ENCODE measurements at regions not wholly inside any gene's neighbourhood (a gene's known extent, or its start where the extent isn't known, plus 50 kb on each side); places are given as distances from the start of the nearest gene placed in this dataset.

DNA sequence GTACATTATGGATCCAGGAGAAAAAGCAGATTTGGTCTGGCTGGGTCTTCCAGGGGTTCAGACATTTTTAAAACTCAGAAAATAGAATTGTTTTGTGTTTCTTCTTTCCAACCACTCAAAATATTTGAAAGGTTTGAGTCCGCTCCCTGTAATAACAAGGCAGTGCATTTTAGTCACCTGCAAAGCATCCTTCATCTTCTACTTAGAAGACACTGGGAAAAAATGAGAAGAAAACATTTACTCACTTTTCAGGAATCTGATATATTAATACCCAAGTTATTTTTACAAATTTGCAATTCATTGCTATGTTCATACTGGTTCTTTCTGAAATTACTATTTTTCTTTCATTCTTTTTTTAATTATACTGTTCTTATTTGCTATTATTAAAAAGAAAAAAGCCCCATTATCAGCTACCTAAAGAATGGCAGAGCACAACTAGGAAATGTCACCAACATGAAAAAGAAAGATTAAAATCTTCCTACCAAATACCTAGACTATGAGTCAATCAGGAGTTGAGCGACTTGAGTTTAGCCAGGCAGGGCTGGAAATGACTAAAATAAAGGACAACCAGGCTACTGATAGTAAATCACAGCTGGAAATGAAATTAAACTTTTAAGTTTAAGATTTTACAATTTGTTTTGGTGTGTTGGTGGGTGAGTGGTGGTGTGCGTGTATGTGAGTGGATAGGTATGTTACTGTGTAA lies 280.3 kb upstream of the THBS1 start:
- ATAC-seq = no peak
- intact Hi-C loops (cut with DNase I) = no loop called here
- TF ChIP-seq CTCF (IDR thresholded peaks at IDR 0.05) = no peak
- H3K9me3 ChIP-seq = no peaks in the 10 kb centered on the region
- H3K4me3 ChIP-seq = no peak overlapping the region
- no peaks in the 10 kb centered on the region for H3K4me1 ChIP-seq
- H3K27ac ChIP-seq = no peak overlapping the region
- DNase-seq = no peak
- no peaks in the 10 kb centered on the region for H3K36me3 ChIP-seq
- no peaks in the 10 kb centered on the region for H3K27me3 ChIP-seq

DNA sequence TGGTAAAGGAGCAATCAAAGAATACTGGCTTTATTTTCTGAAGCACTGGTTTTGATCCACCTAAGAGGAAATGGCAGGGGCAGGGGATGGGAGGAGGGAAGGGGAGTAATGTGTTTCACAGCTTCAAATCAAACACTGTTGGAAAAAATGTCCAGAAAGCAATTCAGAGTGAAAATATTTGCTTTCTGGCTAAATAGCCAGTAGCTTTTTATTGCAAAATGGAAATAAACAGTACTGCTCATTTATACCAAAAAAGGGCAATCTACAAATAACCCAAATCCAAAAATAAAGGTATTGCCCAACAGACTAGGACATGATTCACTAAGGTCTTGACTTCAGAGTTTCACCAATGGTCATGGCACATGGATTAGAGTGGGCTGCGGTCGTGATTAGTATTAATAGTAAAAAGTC lies 279.3 kb upstream of the THBS1 start:
- H3K4me1 ChIP-seq = no peaks in the 10 kb centered on the region
- no peaks in the 10 kb centered on the region for H3K36me3 ChIP-seq
- no peak overlapping the region for H3K27ac ChIP-seq
- H3K27me3 ChIP-seq = no peaks in the 10 kb centered on the region
- intact Hi-C loops (cut with DNase I) = no loop called here
- no peak for TF ChIP-seq CTCF (IDR thresholded peaks at IDR 0.05)
- H3K4me3 ChIP-seq = no peak overlapping the region
- H3K9me3 ChIP-seq = no peaks in the 10 kb centered on the region
- DNase-seq (no peak), ATAC-seq (no peak)

GRCh38 chr15:39302936-39303335 lies 277.9 kb upstream of the THBS1 start:
- no peaks in the 10 kb centered on the region for H3K36me3 ChIP-seq
- no peak overlapping the region for H3K27ac ChIP-seq
- ATAC-seq = no peak
- H3K4me1 ChIP-seq = no peaks in the 10 kb centered on the region
- no peak overlapping the region for H3K4me3 ChIP-seq
- H3K9me3 ChIP-seq = no peaks in the 10 kb centered on the region
- no peaks in the 10 kb centered on the region for H3K27me3 ChIP-seq
- intact Hi-C loops (cut with DNase I) = no loop called here
- no peak for TF ChIP-seq CTCF (IDR thresholded peaks at IDR 0.05)
- DNase-seq = no peak

- intact Hi-C loops (cut with DNase I) = no loop called here
- H3K4me3 ChIP-seq = no peak overlapping the region
- ATAC-seq (no peak), DNase-seq (no peak)
- H3K27me3 ChIP-seq = no peaks in the 10 kb centered on the region
- no peak for TF ChIP-seq CTCF (IDR thresholded peaks at IDR 0.05)
- no peaks in the 10 kb centered on the region for H3K9me3 ChIP-seq
- no peak overlapping the region for H3K27ac ChIP-seq
- no peaks in the 10 kb centered on the region for H3K36me3 ChIP-seq
- no peaks in the 10 kb centered on the region for H3K4me1 ChIP-seq
Observed at GRCh38 chr15:39304201-39304841, 276.6 kb upstream of the THBS1 start.

- no peak for DNase-seq
- H3K4me3 ChIP-seq = no peak overlapping the region
- H3K9me3 ChIP-seq = no peaks in the 10 kb centered on the region
- H3K27me3 ChIP-seq = no peaks in the 10 kb centered on the region
- H3K4me1 ChIP-seq = no peaks in the 10 kb centered on the region
- no peak for TF ChIP-seq CTCF (IDR thresholded peaks at IDR 0.05)
- no peak for ATAC-seq
- no peak overlapping the region for H3K27ac ChIP-seq
- intact Hi-C loops (cut with DNase I) = no loop called here
- H3K36me3 ChIP-seq = no peaks in the 10 kb centered on the region
Observed at GRCh38 chr15:39304931-39305728, 275.7 kb upstream of the THBS1 start.
